ENCODE measurements at regions not wholly inside any gene's neighbourhood (a gene's known extent, or its start where the extent isn't known, plus 50 kb on each side); places are given as distances from the start of the nearest gene placed in this dataset.

DNA sequence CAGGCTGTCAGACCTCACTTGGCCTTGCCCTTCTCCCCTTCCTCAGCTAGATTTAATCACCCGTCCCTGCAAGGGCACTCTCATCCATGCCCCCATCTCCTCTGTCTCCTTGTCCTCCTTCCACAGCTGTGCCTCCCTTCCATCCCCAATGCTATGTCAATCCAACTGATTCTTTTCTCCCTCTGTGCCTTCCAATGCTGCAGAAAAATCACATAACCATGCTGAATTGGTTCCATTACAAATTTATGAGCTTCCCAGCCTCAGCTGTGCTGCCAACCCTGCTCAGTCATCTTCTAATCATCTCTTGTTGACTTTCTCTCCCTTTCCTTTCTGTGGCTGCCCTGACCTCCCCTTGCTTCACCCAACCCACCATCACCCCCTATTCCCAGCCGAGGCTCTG, 56.3 kb upstream of the PIRT start:
- TF ChIP-seq, protein P1, sequence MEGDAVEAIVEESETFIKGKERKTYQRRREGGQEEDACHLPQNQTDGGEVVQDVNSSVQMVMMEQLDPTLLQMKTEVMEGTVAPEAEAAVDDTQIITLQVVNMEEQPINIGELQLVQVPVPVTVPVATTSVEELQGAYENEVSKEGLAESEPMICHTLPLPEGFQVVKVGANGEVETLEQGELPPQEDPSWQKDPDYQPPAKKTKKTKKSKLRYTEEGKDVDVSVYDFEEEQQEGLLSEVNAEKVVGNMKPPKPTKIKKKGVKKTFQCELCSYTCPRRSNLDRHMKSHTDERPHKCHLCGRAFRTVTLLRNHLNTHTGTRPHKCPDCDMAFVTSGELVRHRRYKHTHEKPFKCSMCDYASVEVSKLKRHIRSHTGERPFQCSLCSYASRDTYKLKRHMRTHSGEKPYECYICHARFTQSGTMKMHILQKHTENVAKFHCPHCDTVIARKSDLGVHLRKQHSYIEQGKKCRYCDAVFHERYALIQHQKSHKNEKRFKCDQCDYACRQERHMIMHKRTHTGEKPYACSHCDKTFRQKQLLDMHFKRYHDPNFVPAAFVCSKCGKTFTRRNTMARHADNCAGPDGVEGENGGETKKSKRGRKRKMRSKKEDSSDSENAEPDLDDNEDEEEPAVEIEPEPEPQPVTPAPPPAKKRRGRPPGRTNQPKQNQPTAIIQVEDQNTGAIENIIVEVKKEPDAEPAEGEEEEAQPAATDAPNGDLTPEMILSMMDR (IDR thresholded peaks at IDR 0.05; ENCODE audit: insufficient read depth, low read depth, low read length), result no peak
- no peak for TF ChIP-seq EZH2 (IDR thresholded peaks at IDR 0.05; ENCODE audit: insufficient read depth, low read length)
